Chondrocyte (in vitro differentiated cells): ENCODE measurements at regions not wholly inside any gene's neighbourhood (a gene's known extent, or its start where the extent isn't known, plus 50 kb on each side); places are given as distances from the start of the nearest gene placed in this dataset.
A peak's percentile ranks its signal among the peaks of the same experiment; 100 is the strongest.
"Not testable (repeated sequence)": the region's sequence is repeated elsewhere in the genome, so short reads cannot be mapped to it uniquely, and the experiment has no call there.

ENCODE experiments used
- DNase-seq: peaks from one replicate; pipeline ENCODE4 v3.0.0; 2021; ENCODE audit warnings: mixed read lengths, low spot score
- H3K27ac Mint-ChIP-seq: one replicate; pipeline ENCODE4 v1.8.0; 2021; ENCODE audit warnings: mild to moderate bottlenecking, moderate library complexity, mixed read lengths; ENCODE audit not compliant: unreplicated experiment
- H3K27me3 Mint-ChIP-seq: 2 replicates; pipeline ENCODE4 v1.8.0; 2021; ENCODE audit warnings: low read depth, mixed read lengths
- H3K36me3 Mint-ChIP-seq: 2 replicates; pipeline ENCODE4 v1.8.0; 2021; ENCODE audit warnings: low read depth, mixed read lengths
- H3K4me1 Mint-ChIP-seq: 2 replicates; pipeline ENCODE4 v1.8.0; 2021; ENCODE audit warnings: low read depth, mild to moderate bottlenecking, mixed read lengths
- H3K4me3 Mint-ChIP-seq: one replicate; pipeline ENCODE4 v1.8.0; 2021; ENCODE audit warnings: mild to moderate bottlenecking, moderate library complexity, mixed read lengths; ENCODE audit not compliant: unreplicated experiment
- H3K9me3 Mint-ChIP-seq: 2 replicates; pipeline ENCODE4 v1.8.0; 2021; ENCODE audit warnings: low read depth, mixed read lengths
- TF ChIP-seq, protein P1 (sequence below): fragments of 200-600 bp; sonication (generic); IDR thresholded peaks from 2 replicates; pipeline ENCODE4 v1.5.0; 2021; ENCODE audit warnings: antibody characterized with exemption, mild to moderate bottlenecking, moderate library complexity

GRCh38 chr3:43236008-43236407 is 50.3 kb upstream of the SNRK start:
- no peak for DNase-seq
- Mint-ChIP-seq H3K27ac (no peak overlapping the region), H3K27me3 (no peaks in the 10 kb centered on the region), H3K36me3 (no peaks in the 10 kb centered on the region), H3K4me1 (peaks cover 10% of the 10 kb centered on the region), H3K9me3 (no peaks in the 10 kb centered on the region), H3K4me3 (no peak overlapping the region)
- TF ChIP-seq, protein P1, sequence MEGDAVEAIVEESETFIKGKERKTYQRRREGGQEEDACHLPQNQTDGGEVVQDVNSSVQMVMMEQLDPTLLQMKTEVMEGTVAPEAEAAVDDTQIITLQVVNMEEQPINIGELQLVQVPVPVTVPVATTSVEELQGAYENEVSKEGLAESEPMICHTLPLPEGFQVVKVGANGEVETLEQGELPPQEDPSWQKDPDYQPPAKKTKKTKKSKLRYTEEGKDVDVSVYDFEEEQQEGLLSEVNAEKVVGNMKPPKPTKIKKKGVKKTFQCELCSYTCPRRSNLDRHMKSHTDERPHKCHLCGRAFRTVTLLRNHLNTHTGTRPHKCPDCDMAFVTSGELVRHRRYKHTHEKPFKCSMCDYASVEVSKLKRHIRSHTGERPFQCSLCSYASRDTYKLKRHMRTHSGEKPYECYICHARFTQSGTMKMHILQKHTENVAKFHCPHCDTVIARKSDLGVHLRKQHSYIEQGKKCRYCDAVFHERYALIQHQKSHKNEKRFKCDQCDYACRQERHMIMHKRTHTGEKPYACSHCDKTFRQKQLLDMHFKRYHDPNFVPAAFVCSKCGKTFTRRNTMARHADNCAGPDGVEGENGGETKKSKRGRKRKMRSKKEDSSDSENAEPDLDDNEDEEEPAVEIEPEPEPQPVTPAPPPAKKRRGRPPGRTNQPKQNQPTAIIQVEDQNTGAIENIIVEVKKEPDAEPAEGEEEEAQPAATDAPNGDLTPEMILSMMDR: no peak

- Mint-ChIP-seq H3K36me3 (peaks cover under 1% of the 10 kb centered on the region), H3K9me3 (peaks cover 3% of the 10 kb centered on the region), H3K27ac (no peak overlapping the region), H3K4me3 (no peak overlapping the region), H3K4me1 (peaks cover 14% of the 10 kb centered on the region), H3K27me3 (no peaks in the 10 kb centered on the region)
- no peak for DNase-seq
- TF ChIP-seq, protein P1: no peak
Measured at GRCh38 chr3:43233062-43233461, 53.3 kb upstream of the SNRK start.

DNA sequence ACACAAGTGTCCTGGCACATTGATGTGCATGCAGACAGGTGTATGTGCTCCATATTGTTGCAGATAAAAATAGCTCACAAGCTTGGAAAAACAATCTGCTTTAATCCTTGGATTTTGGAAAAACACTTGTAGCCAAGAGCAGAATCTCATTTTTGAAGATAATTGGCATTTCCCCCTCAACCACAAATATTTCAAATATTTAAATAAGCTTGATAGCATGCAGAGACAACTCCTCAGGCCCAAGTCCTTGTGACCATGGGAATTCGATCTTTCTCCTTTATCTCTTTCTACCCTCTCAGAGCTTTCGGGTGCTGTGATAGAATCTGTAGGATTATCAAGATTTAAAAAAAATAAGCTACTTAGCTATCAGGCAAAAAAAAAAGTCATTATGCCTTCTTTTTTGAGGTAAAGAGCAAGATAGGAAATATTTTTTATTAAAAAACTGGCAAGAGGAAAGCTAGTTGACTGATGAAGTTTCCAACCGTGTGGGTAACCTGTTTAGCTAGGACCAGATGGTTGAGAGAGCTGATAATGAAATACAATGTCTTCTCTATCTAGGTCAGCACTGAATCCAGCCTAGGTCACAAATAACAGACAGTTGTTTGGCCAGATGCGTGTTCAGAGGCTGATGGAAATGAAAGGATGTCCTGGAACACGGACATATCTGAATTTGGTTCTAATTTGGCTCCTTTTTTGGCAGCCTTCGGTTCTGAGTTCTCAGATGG is 54.9 kb upstream of the SNRK start:
- peaks cover 9% of the 10 kb centered on the region for H3K36me3 Mint-ChIP-seq
- no peak for DNase-seq
- peaks cover 19% of the 10 kb centered on the region for H3K9me3 Mint-ChIP-seq
- peak overlapping the region; percentile 49 for H3K27ac Mint-ChIP-seq
- H3K4me3 Mint-ChIP-seq: no peak overlapping the region
- no peaks in the 10 kb centered on the region for H3K27me3 Mint-ChIP-seq
- TF ChIP-seq, protein P1: no peak
- peaks cover 14% of the 10 kb centered on the region for H3K4me1 Mint-ChIP-seq

GRCh38 chr3:43229865-43230264 is 56.5 kb upstream of the SNRK start:
- H3K36me3 Mint-ChIP-seq, DNase-seq, H3K27me3 Mint-ChIP-seq, H3K27ac Mint-ChIP-seq, H3K4me3 Mint-ChIP-seq: not testable (repeated sequence)
- H3K4me1 Mint-ChIP-seq: peaks cover 14% of the 10 kb centered on the region
- peaks cover 19% of the 10 kb centered on the region for H3K9me3 Mint-ChIP-seq

GRCh38 chr3:43227685-43228084 is 58.7 kb upstream of the SNRK start:
- not testable (repeated sequence) for H3K27me3 Mint-ChIP-seq

GRCh38 chr3:43224405-43225073 is 61.8 kb upstream of the SNRK start:
- Mint-ChIP-seq H3K9me3 (peaks cover 19% of the 10 kb centered on the region), H3K36me3 (peaks cover 9% of the 10 kb centered on the region), H3K4me3 (no peak overlapping the region), H3K27me3 (no peaks in the 10 kb centered on the region), H3K27ac (no peak overlapping the region), H3K4me1 (no peaks in the 10 kb centered on the region)
- DNase-seq: no peak
- TF ChIP-seq, protein P1: no peak

More at GRCh38 chr3:43227685-43228084, 58.7 kb upstream of the SNRK start:
- not testable (repeated sequence) for DNase-seq, H3K36me3 Mint-ChIP-seq, H3K4me3 Mint-ChIP-seq, H3K27ac Mint-ChIP-seq
- Mint-ChIP-seq H3K4me1 (peaks cover 14% of the 10 kb centered on the region), H3K9me3 (peaks cover 19% of the 10 kb centered on the region)
